PFSK-1 (cell line): ENCODE measurements at regions not wholly inside any gene's neighbourhood (a gene's known extent, or its start where the extent isn't known, plus 50 kb on each side); places are given as distances from the start of the nearest gene placed in this dataset.

Source experiments
- FOXP2 ChIP-seq: optimal IDR thresholded peaks from 2 replicates; pipeline ENCODE3; 2011; ENCODE audit warnings: borderline replicate concordance, control low read depth, inconsistent platforms; ENCODE audit not compliant: insufficient read depth; ENCODE audit errors: extremely low read length, extremely low read depth
- POLR2AphosphoS5 ChIP-seq: IDR thresholded peaks from 2 replicates; pipeline ENCODE4 v1.6.1; 2012; ENCODE audit warnings: low read depth, mild to moderate bottlenecking, control low read depth, low read length, moderate library complexity

DNA sequence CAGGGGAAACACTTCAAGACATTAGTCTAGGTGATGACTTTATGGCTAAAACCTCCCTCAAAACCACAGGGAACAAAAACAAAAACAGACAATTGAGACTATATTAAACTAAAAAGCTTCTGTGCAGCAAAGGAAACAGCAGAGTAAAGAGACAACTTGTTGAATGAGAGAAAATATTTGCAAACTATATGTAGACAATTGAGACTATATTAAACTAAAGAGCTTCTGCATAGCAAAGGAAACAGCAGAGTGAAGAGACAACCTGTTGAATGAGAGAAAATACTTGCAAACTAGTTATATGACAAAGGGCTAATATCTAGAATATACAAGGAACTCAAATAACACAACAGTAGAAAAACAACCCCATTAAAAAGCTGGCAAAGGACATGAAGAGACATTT lies 136.4 kb downstream of the IBTK start:
- TF ChIP-seq POLR2AphosphoS5 (no peak), FOXP2 (no peak)
